Endodermal cell (in vitro differentiated cells): ENCODE measurements at regions not wholly inside any gene's neighbourhood (a gene's known extent, or its start where the extent isn't known, plus 50 kb on each side); places are given as distances from the start of the nearest gene placed in this dataset.

ENCODE experiments used
- DNase-seq: peaks from one replicate; pipeline ENCODE4 v3.0.0-alpha.2; 2017
- H3K27ac ChIP-seq: 2 replicates; pipeline ENCODE4 v1.5.1; 2013; ENCODE audit warnings: mild to moderate bottlenecking, low read depth, low read length, moderate library complexity
- H3K27me3 ChIP-seq: 2 replicates; pipeline ENCODE4 v1.6.1; 2013; ENCODE audit warnings: mild to moderate bottlenecking, low read length, moderate library complexity; ENCODE audit not compliant: insufficient read depth, control insufficient read depth, poor library complexity, severe bottlenecking
- H3K36me3 ChIP-seq: 2 replicates; pipeline ENCODE4 v1.7.0; 2013; ENCODE audit warnings: mild to moderate bottlenecking, low read length, moderate library complexity; ENCODE audit not compliant: control insufficient read depth, insufficient read depth
- H3K4me1 ChIP-seq: one replicate; pipeline ENCODE4 v1.7.0; 2013; ENCODE audit warnings: low read length; ENCODE audit not compliant: control insufficient read depth, insufficient read depth
- H3K4me3 ChIP-seq: 2 replicates; pipeline ENCODE4 v1.5.1; 2013; ENCODE audit warnings: mild to moderate bottlenecking, low read length, moderate library complexity
- H3K9ac ChIP-seq: 2 replicates; pipeline ENCODE4 v1.6.1; 2013; ENCODE audit warnings: mild to moderate bottlenecking, low read length, moderate library complexity; ENCODE audit not compliant: poor library complexity, severe bottlenecking; ENCODE audit errors: extremely low read depth
- H3K9me3 ChIP-seq: 2 replicates; pipeline ENCODE4 v1.6.1; 2013; ENCODE audit warnings: mild to moderate bottlenecking, low read length, moderate library complexity; ENCODE audit not compliant: control insufficient read depth
- H3K27ac Mint-ChIP-seq: 2 replicates; pipeline ENCODE4 v1.8.0; 2020; ENCODE audit warnings: mixed read lengths
- H3K27me3 Mint-ChIP-seq: 2 replicates; pipeline ENCODE4 v1.8.0; 2021; ENCODE audit warnings: mild to moderate bottlenecking, mixed read lengths; ENCODE audit not compliant: insufficient read depth
- H3K36me3 Mint-ChIP-seq: 2 replicates; pipeline ENCODE4 v1.8.0; 2020; ENCODE audit warnings: low read depth, mixed read lengths
- H3K4me1 Mint-ChIP-seq: 2 replicates; pipeline ENCODE4 v1.8.0; 2020; ENCODE audit warnings: mixed read lengths
- H3K4me3 Mint-ChIP-seq: 2 replicates; pipeline ENCODE4 v1.8.0; 2020; ENCODE audit warnings: mild to moderate bottlenecking, moderate library complexity, mixed read lengths
- H3K9me3 Mint-ChIP-seq: 2 replicates; pipeline ENCODE4 v1.8.0; 2020; ENCODE audit warnings: mild to moderate bottlenecking, mixed read lengths
- CTCF ChIP-seq: fragments of 200-600 bp; sonication (generic); conservative IDR thresholded peaks from 2 replicates; pipeline ENCODE4 v1.5.0; 2021; ENCODE audit warnings: antibody characterized with exemption, mild to moderate bottlenecking
- WGBS, 2 experiments: methylation state at CpG; one replicate each; pipeline versions ENCODE4 v1.1.5 to v1.1.7; 2013; ENCODE audit warnings: missing lambda C conversion rate in 2 of 2, mixed read lengths in 1 of 2; ENCODE audit not compliant: insufficient coverage in 1 of 2, insufficient read length in 1 of 2; 5-methylcytosine and 5-hydroxymethylcytosine counted together

DNA sequence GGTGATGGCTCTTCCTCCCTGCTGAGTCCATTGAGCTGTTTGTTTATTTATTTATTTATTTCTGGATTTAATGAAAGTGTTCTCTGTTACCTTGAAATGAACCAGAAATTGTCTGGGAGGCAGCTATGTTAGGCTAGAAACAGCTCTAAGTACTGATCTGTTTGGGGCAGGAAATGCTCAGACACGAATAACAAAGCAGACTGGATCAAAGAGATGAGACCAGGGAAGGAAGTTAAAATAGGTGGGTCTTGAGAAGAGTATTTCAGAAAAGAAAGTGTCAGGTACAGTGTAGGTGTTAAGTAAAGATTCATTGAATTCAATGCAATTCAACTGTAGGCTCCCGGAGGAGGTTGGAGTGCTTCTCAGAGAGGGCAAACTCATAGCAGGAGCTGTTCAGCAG is 173.3 kb downstream of the IL20RB start:
- no peaks in the 10 kb centered on the region for H3K9me3 ChIP-seq
- Mint-ChIP-seq H3K4me1 (peaks cover 8% of the 10 kb centered on the region), H3K9me3 (no peaks in the 10 kb centered on the region), H3K4me3 (no peak overlapping the region), H3K27ac (no peak overlapping the region), H3K36me3 (no peaks in the 10 kb centered on the region), H3K27me3 (no peaks in the 10 kb centered on the region)
- H3K36me3 ChIP-seq = no peaks in the 10 kb centered on the region
- DNase-seq = no peak
- WGBS, 2 experiments = 64 to 67% methylated on average over 2 of the region's 2 CpGs
- no peak overlapping the region for H3K4me3 ChIP-seq
- no peaks in the 10 kb centered on the region for H3K4me1 ChIP-seq
- H3K9ac ChIP-seq = no peak overlapping the region
- H3K27me3 ChIP-seq = no peaks in the 10 kb centered on the region
- no peak for TF ChIP-seq CTCF
- no peak overlapping the region for H3K27ac ChIP-seq

GRCh38 chr3:137134431-137134830 is 176.6 kb downstream of the IL20RB start:
- Histone ChIP-seq H3K36me3 (no peaks in the 10 kb centered on the region), H3K4me3 (no peak overlapping the region), H3K9me3 (no peaks in the 10 kb centered on the region), H3K27me3 (no peaks in the 10 kb centered on the region), H3K9ac (no peak overlapping the region), H3K4me1 (no peaks in the 10 kb centered on the region), H3K27ac (no peak overlapping the region)
- no peaks in the 10 kb centered on the region for H3K36me3 Mint-ChIP-seq
- no peaks in the 10 kb centered on the region for H3K9me3 Mint-ChIP-seq
- no peaks in the 10 kb centered on the region for H3K27me3 Mint-ChIP-seq
- H3K4me1 Mint-ChIP-seq = peaks cover 8% of the 10 kb centered on the region
- H3K27ac Mint-ChIP-seq = no peak overlapping the region
- no peak overlapping the region for H3K4me3 Mint-ChIP-seq
- no peak for DNase-seq
- WGBS, 2 experiments = 76 to 86% methylated on average over 1 to 4 of the region's 4 CpGs
- TF ChIP-seq CTCF = no peak

- Histone ChIP-seq H3K4me3 (no peak overlapping the region), H3K9me3 (no peaks in the 10 kb centered on the region), H3K27me3 (no peaks in the 10 kb centered on the region), H3K4me1 (no peaks in the 10 kb centered on the region), H3K36me3 (no peaks in the 10 kb centered on the region), H3K9ac (no peak overlapping the region), H3K27ac (no peak overlapping the region)
- Mint-ChIP-seq H3K36me3 (no peaks in the 10 kb centered on the region), H3K27ac (no peak overlapping the region), H3K27me3 (no peaks in the 10 kb centered on the region), H3K4me1 (peaks cover 25% of the 10 kb centered on the region), H3K9me3 (no peaks in the 10 kb centered on the region), H3K4me3 (no peak overlapping the region)
- 90 to 93% methylated on average over 3 of the region's 3 CpGs for WGBS, 2 experiments
- DNase-seq = no peak
- TF ChIP-seq CTCF = no peak
Observed at GRCh38 chr3:137148406-137148805, 190.6 kb downstream of the IL20RB start.
